Activated T-cell treated with anti-CD3 and anti-CD28 coated beads for 24 hours (primary cell): ENCODE measurements at regions not wholly inside any gene's neighbourhood (a gene's known extent, or its start where the extent isn't known, plus 50 kb on each side); places are given as distances from the start of the nearest gene placed in this dataset.
A peak's percentile ranks its signal among the peaks of the same experiment; 100 is the strongest.
"Not testable (repeated sequence)": the region's sequence is repeated elsewhere in the genome, so short reads cannot be mapped to it uniquely, and the experiment has no call there.

Experiments
- DNase-seq: peaks from one replicate; pipeline ENCODE4 v3.0.0-alpha.2; 2020; ENCODE audit warnings: low read depth

DNA sequence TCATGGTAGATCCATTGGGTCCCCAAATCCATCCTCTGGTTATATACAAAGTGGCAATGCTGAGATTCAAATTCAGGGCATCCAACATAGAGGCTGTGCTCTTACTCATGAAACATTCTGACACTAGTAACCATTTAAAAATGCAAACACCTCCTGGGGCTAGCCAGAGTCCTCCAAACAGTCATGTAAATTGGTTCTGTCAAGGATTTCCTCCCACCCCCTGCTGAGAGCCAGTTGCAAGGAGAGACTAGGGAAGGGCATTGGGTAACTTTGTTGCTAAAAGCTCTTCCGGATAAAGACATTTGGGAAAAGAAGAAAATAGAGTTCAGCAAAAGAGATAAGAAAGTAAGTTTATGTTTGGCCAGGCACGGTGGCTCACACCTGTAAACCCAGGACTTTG, 58.3 kb downstream of the ART5 start:
- not testable (repeated sequence) for DNase-seq

DNA sequence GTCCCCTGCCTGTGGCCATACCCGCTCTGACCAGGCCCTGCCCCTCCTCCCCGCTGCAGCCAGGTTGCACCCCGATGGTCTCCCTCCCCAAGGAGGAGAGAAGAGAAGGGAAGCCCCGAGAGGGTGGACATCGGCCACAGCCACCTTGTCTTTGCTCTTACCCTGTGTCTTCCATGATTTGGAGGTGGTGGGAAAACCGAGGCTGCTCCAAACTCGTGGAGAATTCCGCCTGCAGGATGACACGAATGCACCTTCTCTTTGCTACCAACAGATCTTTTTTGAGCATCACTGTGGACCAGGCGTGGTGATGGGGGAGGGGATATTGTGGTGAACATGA, 60.4 kb downstream of the ART5 start:
- DNase-seq: not testable (repeated sequence)

DNA sequence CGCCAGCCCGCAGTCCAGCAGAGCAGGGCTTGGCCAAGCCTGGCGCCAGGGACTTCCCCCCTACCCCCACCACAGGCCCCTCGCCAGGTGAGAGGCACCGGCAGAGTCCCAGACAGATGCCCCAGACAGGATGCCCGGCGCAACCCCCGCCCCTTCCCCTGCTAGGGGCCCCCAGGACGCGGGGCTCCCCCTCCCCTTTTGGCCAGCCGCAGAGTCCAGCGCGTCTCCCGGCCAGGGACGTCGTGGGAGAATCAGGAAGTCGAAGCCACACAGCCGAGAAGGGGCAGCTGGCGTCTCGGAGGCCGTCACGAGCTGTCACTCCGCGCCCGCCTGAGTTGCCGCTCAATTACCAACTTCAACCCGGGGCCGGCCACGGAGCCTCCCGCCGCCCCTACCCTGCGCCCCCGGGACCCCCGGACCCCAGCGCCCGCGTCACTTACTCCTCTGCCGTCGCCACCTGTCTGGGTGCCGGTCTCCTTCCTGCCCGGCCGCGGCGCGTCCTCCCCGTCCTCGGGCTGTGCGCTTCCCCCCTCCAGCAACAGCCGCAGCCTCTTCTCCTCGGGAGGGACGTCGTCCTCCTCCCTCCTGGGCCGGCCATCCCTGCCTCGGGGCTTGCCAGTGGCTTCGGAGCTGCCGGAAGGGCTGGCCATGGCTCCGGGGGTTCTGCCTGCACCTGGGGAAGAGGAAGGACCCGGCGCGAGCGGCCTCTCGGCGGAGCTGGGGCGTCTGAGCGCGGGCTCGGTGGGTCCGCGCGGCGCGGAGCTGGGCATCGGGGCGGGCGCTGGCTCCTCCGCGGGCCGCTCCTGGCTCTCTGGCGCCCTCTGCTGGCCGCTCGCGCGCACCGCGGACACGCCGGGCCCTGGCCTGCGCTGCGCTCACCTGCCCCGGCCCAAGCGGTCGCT, 61.1 kb downstream of the ART5 start:
- DNase-seq: peak; percentile 53

DNA sequence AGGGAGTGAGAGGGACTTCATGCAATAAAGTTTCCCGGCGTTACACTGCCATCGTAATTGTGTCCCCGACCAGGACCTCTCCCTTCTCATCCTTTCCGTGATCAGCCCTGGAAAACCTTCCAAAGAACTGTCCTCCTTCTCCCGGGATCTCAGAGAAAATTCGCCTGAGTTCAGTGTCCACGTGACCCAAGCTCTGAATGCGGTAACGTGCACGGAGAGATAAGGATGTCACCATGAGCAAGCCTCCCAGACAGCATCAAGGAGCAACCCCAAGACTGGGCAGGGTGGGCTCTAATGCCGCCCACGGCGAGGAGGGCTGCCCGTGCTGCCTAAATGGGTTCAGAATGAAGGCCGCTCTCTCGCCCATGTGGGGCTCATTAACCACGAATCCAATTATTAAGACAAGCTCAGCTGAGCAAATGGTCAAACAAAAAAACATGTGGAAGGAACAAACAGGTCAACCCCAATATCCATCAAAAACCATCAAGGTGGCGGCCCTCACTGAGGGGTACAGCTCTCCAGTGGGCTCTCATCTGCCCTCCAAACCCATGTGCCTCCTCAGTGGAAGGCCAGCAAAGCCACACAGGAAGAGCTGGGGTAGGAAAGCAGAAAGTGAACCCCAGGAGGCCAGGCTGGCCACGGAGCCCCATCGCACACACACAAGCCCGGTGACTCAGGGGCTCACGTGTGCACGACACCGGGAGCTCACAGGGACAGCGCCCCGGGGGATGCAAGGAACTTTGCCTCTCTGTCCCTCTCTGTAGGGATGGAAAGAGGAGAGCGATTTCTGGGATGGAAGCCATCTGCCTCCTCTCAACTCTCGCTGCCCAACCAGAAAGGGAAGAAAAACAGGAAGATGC, 62.0 kb downstream of the ART5 start:
- not testable (repeated sequence) for DNase-seq

DNA sequence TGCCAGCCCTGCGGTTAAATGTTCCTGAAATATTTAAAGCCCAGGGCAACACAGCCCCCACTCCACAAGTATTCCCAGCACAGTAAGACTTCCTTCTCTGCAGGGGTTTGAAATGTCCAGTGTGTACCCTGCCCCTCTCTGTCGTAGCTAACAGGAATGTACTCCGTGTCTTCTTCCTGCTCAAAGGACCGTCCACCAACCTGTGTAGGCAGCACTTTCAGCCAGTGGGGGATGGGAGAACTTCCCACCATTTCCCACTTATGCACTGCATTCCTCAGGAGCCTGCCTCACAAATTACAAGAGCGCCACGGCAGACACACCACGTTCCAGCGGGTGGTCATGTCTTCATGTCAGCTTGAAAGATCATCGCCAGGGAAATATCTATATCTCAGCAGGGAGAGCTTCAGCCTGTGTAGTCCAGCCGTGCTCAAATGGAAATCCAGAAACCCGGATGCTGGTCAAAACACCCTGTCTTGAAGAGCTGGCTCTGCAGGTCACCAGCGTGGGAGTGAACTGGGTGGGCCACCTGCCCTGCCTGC, 65.7 kb downstream of the ART5 start:
- not testable (repeated sequence) for DNase-seq

DNA sequence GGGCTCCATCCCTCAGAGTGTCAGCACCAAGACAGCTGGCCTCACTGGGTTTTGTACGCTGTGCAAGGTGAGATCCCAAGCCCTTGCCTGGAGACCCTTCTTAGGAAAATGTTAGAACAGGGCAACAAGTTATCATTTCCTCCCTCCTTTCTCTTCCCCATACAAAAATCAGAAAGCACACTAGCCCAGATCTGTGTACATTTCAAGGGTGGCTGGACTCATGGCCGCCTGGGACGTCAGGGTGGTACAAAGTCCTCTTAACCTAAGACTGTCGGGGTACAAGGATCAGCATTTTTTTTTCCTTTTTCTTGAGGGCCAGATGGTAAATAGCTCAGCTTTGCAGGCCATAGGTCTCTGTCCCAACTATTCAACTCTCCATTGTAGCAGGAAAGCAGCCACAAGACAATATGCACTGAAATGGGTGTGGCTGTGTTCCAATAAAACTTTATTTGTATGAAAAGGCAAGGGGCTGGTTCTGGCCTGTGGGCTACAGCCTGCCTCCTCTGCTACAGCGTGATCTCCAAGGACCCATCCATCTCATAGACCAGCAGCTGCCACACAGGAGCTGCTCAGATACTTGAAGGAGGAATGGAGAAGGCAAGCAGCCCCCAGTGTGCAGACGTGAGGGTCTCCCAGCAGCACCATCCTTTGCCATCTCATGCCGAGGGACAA, 68.7 kb downstream of the ART5 start:
- not testable (repeated sequence) for DNase-seq

DNA sequence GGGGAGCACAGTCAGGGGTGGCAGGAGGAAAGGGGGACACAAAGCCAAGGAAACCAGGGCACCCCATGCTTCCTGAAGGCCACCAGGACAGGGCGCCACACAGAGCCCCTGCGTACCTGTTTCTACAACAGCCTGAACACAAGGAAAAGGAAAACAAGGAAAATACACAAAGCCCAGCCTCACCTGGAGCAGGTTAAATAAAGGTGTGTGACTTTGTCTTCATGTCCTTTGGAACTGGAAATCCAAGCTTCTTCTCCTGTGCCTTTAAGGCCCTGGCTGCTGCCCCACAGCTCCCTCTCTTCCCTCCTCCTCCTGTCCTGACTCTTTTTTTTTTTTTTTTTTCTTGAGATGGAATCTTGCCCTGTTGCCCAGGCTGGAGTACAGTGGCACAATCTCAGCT, 70.0 kb downstream of the ART5 start:
- DNase-seq: not testable (repeated sequence)

DNA sequence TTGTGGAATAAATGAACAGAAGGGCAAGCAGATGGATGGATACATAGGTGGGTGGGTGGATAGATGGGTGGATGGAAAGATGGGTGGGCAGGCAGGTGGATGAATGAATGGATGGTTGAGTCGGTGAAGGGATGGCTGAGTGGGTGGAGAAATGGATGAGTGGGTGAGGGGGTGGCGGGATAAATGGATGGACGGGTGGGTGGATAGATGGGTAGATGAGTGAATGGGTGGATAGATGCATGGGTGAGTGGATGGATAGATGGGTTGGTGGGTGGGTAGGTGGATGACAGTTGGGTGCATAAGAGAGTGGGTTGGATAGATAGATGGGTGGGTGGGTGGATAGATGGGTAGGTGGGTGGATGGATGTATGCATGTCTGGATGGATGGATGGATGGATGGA, 76.0 kb downstream of the ART5 start:
- not testable (repeated sequence) for DNase-seq

DNA sequence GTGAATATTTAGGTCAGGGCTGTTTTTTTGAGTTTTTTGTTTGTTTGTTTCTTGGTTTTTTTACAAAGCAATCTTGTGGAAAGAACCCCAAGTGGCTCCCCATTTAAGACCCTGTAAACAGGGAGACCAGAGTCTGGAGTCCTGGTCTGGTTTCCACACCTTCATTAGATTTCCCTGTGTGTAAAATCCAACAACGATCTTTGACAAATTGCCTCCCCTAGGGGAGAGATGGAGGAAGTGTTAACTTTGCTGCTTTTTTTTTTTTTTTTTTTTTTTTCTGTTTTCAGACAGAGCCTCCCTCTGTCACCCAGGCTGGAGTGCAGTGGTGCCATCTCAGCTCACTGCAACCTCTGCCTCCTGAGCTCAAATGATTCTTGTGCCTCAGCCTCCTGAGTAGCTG, 77.4 kb downstream of the ART5 start:
- DNase-seq: not testable (repeated sequence)

DNA sequence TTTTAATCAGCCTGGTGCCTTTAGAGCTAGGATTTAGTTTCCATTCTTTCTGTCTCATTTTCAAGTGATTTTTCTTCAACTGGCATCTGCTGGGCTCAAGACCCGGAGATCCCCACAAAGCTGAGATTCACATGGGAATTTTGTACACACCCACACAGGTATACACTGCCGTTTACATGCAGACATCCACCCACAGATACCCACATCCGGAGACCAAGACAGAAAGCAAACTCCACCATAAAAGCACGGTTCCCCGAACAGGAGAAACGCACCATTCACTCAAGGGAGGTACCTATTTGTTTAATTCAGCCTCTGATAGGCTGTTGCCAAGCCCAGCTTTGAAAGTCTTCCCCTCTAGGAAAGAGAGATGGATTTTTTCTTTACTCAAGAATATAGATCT, 87.2 kb downstream of the ART5 start:
- peak; percentile 2 for DNase-seq

DNA sequence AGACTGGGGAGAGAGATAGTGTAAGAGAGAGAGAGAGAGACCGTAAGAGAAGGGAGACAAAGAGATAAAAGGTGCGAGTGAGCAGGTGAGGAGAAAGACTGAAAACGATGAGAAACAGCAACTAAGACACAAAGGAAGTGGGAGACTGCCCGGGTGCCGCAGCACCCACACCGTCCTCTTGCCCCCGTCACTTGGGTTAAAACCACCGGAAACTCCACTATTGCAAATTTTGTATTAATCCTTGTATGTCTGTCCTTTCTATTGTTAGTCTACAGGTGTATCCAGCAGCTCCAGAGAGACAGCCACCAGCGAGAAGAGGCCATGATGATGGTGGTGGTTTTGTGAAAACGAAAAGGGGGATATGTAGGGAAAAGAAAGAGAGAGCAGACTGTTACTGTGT, 96.8 kb downstream of the ART5 start:
- DNase-seq: not testable (repeated sequence)

DNA sequence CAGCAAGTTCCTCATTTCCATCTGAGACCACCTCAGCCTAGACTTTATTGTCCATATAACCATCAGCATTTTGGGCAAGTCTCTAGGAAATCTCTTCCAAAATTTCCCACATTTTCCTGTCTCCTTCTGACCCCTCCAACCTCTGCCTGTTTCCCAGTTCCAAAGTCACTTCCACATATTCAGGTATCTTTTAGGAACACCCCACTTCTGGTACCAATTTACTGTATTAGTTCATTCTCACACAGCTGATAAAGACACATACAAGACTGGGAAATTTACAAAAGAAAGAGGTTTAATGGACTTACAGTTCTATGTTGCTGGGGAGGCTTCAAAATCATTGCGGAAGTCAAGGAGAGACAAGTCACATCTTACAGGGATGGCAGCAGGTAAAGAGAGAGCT, 103.6 kb downstream of the ART5 start:
- not testable (repeated sequence) for DNase-seq

DNA sequence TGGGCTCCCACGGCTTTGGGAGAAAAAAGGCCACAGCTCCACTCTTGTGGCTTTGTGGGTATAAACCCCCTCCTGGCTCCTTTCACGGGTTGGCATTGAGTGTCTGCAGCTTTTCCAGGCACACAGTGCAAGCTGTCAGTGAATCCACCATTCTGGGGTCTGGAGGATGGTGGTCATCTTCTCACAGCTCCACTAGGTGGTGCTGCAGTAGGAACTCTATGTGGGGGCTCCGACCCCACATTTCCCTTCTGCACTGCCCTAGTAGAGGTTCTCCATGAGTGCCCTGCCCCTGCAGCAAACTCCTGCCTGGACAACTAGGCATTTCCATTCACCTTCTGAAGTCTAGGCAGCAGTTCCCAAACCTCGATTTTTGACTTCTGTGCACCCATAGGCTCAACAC, 104.5 kb downstream of the ART5 start:
- not testable (repeated sequence) for DNase-seq

DNA sequence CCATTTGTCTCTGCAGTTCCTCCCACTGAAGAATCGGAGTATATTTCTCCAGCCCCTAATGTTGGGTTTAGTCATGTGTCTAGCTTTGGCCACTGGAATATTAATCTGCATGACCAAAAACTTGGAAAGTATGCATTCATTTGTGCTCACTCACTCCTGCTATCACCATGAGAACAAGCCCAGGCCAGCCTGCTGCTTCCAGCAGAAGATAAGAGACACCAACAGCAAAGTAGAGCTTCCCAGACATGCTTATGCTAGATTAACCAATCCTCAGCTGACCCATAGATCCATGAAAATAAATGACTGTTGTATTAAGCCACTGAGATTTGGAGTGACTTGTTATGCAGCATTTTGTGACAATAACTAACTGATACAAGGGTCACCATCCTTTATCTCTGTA, 108.8 kb downstream of the ART5 start:
- not testable (repeated sequence) for DNase-seq

DNA sequence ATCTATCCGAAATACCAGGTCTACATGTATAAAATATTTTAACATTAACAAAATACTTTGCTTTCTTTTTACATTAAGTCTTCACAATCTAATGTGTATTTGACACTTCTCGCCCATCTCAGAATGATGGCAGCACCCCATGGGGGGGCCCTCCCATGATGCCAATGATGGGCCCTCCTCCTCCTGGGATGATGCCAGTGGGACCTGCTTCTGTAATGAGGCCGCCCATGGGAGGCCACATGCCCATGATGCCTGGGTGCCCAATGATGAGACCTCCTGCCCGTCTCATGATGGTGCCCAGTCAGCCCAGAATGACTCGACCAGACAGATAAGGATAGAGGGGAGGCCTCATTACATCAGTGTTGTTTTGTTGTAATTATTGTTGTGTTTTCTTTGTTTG, 110.5 kb downstream of the ART5 start:
- DNase-seq: not testable (repeated sequence)

DNA sequence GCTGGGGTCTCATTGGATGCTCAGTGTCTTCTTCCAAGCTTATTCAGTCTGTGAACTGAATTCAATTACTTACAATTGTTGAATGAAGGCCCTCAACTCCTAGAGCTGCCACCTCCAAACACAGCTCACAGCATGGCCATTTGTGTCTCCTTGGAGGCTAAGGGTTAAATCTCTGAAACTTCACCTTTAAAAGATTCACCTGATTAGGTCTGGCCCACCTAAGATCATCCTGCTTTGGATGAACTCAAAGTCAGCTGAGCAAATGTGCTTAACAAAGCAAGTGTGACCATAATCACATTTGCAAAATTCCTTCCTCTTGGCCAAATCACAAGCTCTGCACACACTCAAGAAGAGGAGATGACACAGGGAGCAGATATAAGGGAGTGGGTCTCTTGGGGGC, 118.2 kb downstream of the ART5 start:
- not testable (repeated sequence) for DNase-seq

DNA sequence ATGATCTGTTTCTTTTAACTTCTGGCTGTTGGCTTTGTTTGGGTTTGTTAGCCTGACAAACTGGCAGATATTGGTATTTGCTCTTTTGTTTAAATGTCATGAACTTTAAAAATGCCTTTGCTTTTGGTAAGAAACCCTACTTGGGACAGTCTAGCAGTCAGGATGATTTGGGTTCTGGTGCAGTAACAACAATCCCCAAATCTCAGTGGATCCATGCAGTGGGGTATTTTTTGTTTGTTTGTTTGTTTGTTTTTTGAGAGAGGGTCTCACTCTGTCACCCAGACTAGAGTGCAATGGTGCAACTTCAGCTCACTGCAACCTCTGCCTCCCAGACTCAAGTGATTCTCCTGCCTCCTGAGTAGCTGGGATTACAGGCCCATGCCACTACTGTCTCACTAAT, 120.9 kb downstream of the ART5 start:
- DNase-seq: not testable (repeated sequence)

DNA sequence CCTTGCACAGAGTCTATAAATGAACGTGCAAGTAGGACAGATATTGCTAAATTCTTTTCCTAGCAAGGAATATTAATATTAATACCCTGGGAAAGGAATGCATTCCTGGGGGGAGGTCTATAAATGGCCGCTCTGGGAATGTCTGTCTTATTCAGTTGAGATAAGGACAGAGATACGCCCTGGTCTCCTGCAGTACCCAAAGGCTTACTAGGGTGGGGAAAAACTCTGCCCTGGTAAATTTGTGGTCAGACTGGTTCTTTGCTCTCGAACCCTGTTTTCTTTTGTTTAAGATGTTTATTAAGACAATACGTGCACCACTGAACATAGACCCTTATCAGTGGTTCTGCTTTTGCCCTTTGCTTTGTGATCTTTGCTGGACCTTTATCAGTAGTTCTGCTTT, 122.0 kb downstream of the ART5 start:
- not testable (repeated sequence) for DNase-seq

DNA sequence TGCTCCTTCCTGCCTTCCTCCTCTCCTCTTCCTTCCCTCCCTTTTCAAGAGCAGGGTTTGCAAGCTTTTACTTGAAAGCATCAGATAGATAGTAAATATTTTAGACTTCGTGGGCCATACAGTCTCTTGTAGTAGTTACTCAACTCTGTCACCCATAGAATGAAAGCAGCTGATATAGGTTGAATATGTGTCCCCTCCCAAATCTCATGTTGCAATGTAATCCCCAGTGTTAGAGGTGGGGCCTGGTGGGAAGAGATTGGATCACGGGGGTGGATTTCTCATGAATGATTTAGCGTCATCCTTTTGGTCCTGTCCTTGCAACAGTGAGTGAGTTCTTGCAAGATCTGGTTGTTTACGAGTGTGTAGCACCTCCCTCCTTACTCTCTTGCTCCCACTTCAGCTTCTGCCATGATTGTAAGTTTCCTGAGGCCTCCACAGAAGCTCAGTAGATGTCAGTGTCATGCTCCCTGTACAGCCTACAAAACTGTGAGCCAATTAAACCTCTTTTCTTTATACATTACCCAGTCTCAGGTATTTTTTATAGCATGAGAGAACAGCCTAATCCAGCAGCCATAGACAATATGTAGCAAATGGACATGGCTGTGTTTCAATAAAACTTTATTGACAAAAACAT, 124.7 kb downstream of the ART5 start:
- not testable (repeated sequence) for DNase-seq

DNA sequence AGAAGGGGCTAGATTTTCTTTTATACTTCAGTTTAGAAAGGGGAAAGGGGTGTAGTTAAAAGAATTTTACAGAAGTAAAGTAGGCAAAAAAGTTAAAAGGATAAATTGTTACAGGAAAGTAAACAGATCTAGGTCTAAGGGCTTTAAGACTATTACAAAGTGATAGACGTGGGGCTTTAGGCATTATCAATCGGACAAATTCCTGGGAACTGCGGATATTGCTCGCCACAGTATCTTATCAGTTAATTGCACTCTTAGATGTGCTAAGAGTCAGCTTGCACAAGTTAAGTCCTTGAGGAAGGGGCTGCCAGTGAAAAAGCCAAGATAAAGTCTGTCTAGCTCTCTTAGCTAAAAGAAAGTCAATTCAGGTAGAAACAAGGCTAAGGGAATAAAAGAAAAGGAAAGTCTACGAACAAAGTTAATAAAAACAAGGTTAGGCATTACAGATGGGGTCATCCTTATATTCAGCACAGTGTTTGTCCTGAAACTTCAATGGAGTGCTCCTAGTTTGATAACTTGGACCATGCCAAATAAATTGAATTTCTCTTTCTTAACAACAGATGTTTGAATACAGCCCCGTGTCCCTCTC, 125.4 kb downstream of the ART5 start:
- DNase-seq: not testable (repeated sequence)
